Body of pancreas (tissue), 4 donors: ENCODE measurements at regions not wholly inside any gene's neighbourhood (a gene's known extent, or its start where the extent isn't known, plus 50 kb on each side); places are given as distances from the start of the nearest gene placed in this dataset.

ENCODE experiments used
- ATAC-seq: fragments of 150-250 bp; one replicate; pipeline ENCODE4 v1.9.1; 2016
- DNase-seq, 4 donors: peaks; one replicate each; pipeline ENCODE4 v3.0.0-alpha.2; 2019
- H3K27ac ChIP-seq, 4 donors: fragments of 200-600 bp; sonication (generic); 1 replicate in 3 of 4; 2 replicates in 1 of 4; pipeline versions ENCODE4 v1.5.1 to v1.6.1; 2016 to 2019; ENCODE audit warnings: mild to moderate bottlenecking in 1 of 4, mixed read lengths in 1 of 4, moderate library complexity in 1 of 4
- H3K27me3 ChIP-seq, 2 donors: fragments of 200-600 bp; sonication (generic); one replicate each; pipeline ENCODE4 v1.6.0; 2016; ENCODE audit warnings: mild to moderate bottlenecking in 1 of 2
- H3K36me3 ChIP-seq, 2 donors: fragments of 200-600 bp; sonication (generic); replicated peaks in 1 of 2; 2 replicates each; pipeline ENCODE4 v1.5.1; 2016; ENCODE audit warnings: low read depth in 2 of 2; ENCODE audit not compliant: insufficient read depth in 1 of 2
- H3K4me1 ChIP-seq: fragments of 200-600 bp; sonication (generic); one replicate; pipeline ENCODE4 v1.6.0; 2016
- H3K4me3 ChIP-seq, 2 donors: fragments of 200-600 bp; sonication (generic); 1 replicate in 1 of 2; 2 replicates in 1 of 2; pipeline ENCODE4 v1.5.1; 2016 to 2019
- H3K9me3 ChIP-seq, 3 donors: fragments of 200-600 bp; sonication (generic); 1 replicate in 2 of 3; 2 replicates in 1 of 3; pipeline ENCODE4 v1.5.1; 2016
- CTCF ChIP-seq, 7 experiments: fragments of 450-650 bp in 4 of 7; fragments of 200-600 bp in 3 of 7; sonication (generic) in 3 of 7; IDR thresholded peaks; one replicate each; pipeline ENCODE4 v1.5.1; 2016 to 2019; ENCODE audit warnings: antibody characterized with exemption in 7 of 7
- POLR2A ChIP-seq, 3 donors: fragments of 450-650 bp; IDR thresholded peaks; one replicate each; pipeline ENCODE4 v1.6.1; 2016; ENCODE audit warnings: antibody characterized with exemption in 3 of 3, mild to moderate bottlenecking in 2 of 3
- WGBS, 2 donors: methylation state at CpG; one replicate each; pipeline ENCODE4 v1.1.5; 2017; 5-methylcytosine and 5-hydroxymethylcytosine counted together
- intact Hi-C: fragments of 100-400 bp; cut with DNase I; formaldehyde crosslinking; loops from one replicate; pipeline ENCODE4 v1.15.1; 2023

- H3K27me3 ChIP-seq: no peaks in the 10 kb centered on the region
- ATAC-seq: no peak
- DNase-seq: no peak
- TF ChIP-seq POLR2A (IDR thresholded peaks at IDR 0.05) (no peak), CTCF (IDR thresholded peaks at IDR 0.05) (no peak)
- intact Hi-C loops: no loop called here
- no peak overlapping the region for H3K27ac ChIP-seq
- no peaks in the 10 kb centered on the region for H3K9me3 ChIP-seq
- no peaks in the 10 kb centered on the region for H3K4me1 ChIP-seq
- no peaks in the 10 kb centered on the region for H3K36me3 ChIP-seq
- no peak overlapping the region for H3K4me3 ChIP-seq
- WGBS, 2 donors: 68 to 76% methylated on average over 5 of the region's 5 CpGs
Measured at GRCh38 chr6:51509597-51509996, 577.8 kb downstream of the PKHD1 start.

GRCh38 chr6:51511081-51511480 is 576.3 kb downstream of the PKHD1 start:
- intact Hi-C loops: no loop called here
- ATAC-seq: no peak
- Histone ChIP-seq H3K27me3 (no peaks in the 10 kb centered on the region), H3K4me1 (no peaks in the 10 kb centered on the region), H3K36me3 (no peaks in the 10 kb centered on the region), H3K27ac (no peak overlapping the region), H3K4me3 (no peak overlapping the region), H3K9me3 (no peaks in the 10 kb centered on the region)
- TF ChIP-seq CTCF (IDR thresholded peaks at IDR 0.05) (no peak), POLR2A (IDR thresholded peaks at IDR 0.05) (no peak)
- no peak for DNase-seq

GRCh38 chr6:51513891-51514747 is 573.3 kb downstream of the PKHD1 start:
- no peaks in the 10 kb centered on the region for H3K4me1 ChIP-seq
- 21 to 25% methylated on average over 13 of the region's 13 CpGs for WGBS, 2 donors
- peak in 1 of 3 donors; percentile 15 for TF ChIP-seq POLR2A (IDR thresholded peaks at IDR 0.05)
- no peak for TF ChIP-seq CTCF (IDR thresholded peaks at IDR 0.05)
- H3K9me3 ChIP-seq: no peaks in the 10 kb centered on the region
- DNase-seq (peak in 2 of 4 donors; percentile 4 to 17), ATAC-seq (peak; percentile 80)
- H3K4me3 ChIP-seq: no peak overlapping the region
- intact Hi-C loops: no loop called here
- H3K27me3 ChIP-seq: no peaks in the 10 kb centered on the region
- H3K27ac ChIP-seq: peak overlapping the region; percentile 10 to 62 (median 30)
- H3K36me3 ChIP-seq: no peaks in the 10 kb centered on the region

- WGBS, 2 donors: 50% methylated on average over 1 of the region's 1 CpG
- TF ChIP-seq CTCF (IDR thresholded peaks at IDR 0.05): no peak
Measured at GRCh38 chr6:51514748-51515402, 572.5 kb downstream of the PKHD1 start.

More at GRCh38 chr6:51514748-51515402, 572.5 kb downstream of the PKHD1 start:
- ATAC-seq: no peak
- Histone ChIP-seq H3K36me3 (no peaks in the 10 kb centered on the region), H3K27ac (peak overlapping the region in 1 of 4 donors; percentile 40), H3K4me1 (no peaks in the 10 kb centered on the region), H3K4me3 (no peak overlapping the region), H3K27me3 (no peaks in the 10 kb centered on the region), H3K9me3 (no peaks in the 10 kb centered on the region)
- DNase-seq: no peak
- intact Hi-C loops: no loop called here
